Right lobe of liver (tissue), 4 donors: ENCODE measurements at regions not wholly inside any gene's neighbourhood (a gene's known extent, or its start where the extent isn't known, plus 50 kb on each side); places are given as distances from the start of the nearest gene placed in this dataset.
"Not testable (repeated sequence)": the region's sequence is repeated elsewhere in the genome, so short reads cannot be mapped to it uniquely, and the experiment has no call there.

ENCODE experiments used
- CTCF ChIP-seq, 4 donors: fragments of 200-600 bp in 3 of 4; fragments of 450-650 bp in 1 of 4; IDR thresholded peaks; one replicate each; pipeline versions ENCODE4 v1.5.1 to v1.8.0; 2016 to 2022; ENCODE audit warnings: antibody characterized with exemption in 4 of 4, mild to moderate bottlenecking in 2 of 4
- POLR2A ChIP-seq: fragments of 450-650 bp; IDR thresholded peaks from one replicate; pipeline ENCODE4 v1.6.1; 2017; ENCODE audit warnings: antibody characterized with exemption, mild to moderate bottlenecking
- donor health status: DM: no; HTN: no; CAD: no.
- donor health status: DM: no; HTN: no; CAD: no.
- donor health status: DM: no; HTN: yes; CAD: no.

- not testable (repeated sequence) for TF ChIP-seq CTCF (IDR thresholded peaks at IDR 0.05); POLR2A
Measured at GRCh38 chr15:21133893-21134292, 267.8 kb upstream of the POTEB2 start.
